Hippocampal formation (tissue), 2 donors: ENCODE measurements at regions not wholly inside any gene's neighbourhood (a gene's known extent, or its start where the extent isn't known, plus 50 kb on each side); places are given as distances from the start of the nearest gene placed in this dataset.
"Not testable (repeated sequence)": the region's sequence is repeated elsewhere in the genome, so short reads cannot be mapped to it uniquely, and the experiment has no call there.

ENCODE experiments used
- DNase-seq, 2 donors: peaks; one replicate each; lab custom pipeline; 2025; lab: John Stamatoyannopoulos, UW

DNA sequence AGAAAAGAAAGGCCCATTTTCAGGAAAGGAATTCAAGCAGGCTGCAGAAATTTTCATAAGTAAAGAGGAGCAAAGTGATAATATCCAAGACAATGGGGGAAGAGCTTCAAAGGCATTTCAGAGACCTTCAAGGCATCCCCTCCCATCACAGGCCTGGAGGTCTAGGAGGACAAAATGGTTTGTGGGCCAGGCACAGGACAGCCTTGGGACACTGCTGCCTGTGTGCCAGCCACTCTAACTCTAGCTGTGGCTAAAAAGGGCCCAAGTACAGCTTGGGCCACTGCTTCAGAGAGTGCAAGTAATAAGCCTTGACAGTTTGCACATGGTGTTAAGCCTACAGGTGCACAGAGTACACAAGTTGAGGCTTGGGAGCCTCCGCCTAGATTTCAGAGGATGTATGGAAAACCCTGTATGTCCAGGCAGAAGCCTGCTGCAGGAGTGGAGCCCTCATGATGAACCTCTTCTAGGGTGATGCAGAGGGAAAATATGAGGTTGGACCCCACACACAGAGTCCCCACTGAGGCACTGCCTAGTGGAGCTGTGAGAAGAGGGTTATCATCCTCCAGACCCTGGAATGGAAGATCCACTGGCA lies 51.8 kb upstream of the ZSWIM5 start:
- DNase-seq, result no peak

DNA sequence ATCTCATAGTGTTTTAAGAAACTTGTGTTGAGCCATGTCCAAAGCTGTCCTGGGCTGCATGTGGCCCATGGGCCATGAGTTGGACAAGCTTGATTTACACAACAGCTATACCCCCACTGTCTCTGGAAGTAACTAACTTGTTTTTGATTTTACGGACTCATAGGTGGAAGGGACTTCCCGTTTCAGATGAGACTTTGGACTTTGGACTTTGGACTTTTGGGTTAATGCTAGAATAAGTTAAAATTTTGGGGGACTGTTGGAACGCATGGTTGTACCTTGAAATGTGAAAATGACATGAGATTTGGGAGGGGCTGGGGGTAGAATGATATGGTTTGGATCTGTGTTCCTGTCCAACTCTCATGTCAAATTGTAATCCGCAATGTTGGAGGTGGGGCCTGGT lies 52.6 kb upstream of the ZSWIM5 start:
- no peak for DNase-seq

DNA sequence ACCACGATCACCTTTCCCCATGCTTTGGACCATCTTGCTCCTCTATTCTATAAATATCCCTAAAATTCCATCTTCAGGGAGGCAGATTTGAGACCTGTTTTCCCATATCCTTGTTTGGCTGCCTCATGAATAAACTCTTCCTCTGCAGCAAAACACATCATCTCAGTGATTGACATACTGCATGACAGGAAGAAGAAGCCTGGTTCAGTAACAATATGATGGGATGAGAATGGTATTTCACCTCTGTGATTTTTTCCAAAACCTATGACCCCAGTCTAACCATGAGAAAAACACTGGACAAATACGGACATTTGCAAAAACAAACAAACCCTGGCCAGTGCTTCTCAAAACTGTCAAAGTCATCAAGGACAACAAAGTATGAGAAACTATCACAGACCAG lies 53.8 kb upstream of the ZSWIM5 start:
- DNase-seq, result no peak

- DNase-seq, result no peak
Measured at GRCh38 chr1:45263132-45263531, 56.7 kb upstream of the ZSWIM5 start.

GRCh38 chr1:45265244-45265643 lies 58.8 kb upstream of the ZSWIM5 start:
- no peak for DNase-seq

GRCh38 chr1:45266151-45266801 lies 59.9 kb upstream of the ZSWIM5 start:
- DNase-seq, result no peak

DNA sequence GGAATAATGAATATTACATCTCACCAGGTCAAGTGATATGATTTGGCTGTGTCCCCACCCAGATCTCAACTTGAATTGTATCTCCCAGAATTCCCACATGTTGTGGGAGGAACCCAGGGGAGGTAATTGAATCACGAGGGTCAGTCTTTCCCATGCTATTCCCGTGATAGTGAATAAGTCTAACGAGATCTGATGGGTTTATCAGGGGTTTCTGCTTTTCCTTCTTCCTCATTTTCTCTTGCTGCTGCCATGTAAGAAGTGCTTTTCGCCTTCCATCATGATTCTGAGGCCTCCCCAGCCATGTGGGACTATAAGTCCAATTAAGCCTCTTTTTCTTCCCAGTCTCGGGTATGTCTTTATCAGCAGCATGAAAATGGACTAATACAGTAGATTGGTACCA lies 58.4 kb upstream of the HPDL start:
- not testable (repeated sequence) for DNase-seq

DNA sequence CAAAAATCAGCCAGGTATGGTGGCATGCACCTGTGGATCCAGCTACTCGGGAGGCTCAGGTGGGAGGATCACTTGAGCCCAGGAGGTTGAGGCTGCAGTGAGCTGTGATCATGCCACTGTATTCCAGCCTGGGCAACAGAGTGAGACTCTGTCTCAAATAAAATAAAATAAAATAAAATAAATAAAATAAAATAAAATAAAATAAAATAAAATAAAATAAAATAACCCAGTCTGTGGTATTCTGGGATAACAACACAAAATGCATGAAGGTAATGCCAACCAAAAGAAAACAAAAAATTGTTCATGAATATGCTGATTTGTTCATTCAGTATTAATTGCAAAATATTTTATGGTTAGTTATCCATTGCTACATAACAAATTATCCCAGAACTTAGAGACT lies 54.4 kb upstream of the HPDL start:
- not testable (repeated sequence) for DNase-seq

- DNase-seq, result no peak
Measured at GRCh38 chr1:45272913-45273371, 53.8 kb upstream of the HPDL start.

DNA sequence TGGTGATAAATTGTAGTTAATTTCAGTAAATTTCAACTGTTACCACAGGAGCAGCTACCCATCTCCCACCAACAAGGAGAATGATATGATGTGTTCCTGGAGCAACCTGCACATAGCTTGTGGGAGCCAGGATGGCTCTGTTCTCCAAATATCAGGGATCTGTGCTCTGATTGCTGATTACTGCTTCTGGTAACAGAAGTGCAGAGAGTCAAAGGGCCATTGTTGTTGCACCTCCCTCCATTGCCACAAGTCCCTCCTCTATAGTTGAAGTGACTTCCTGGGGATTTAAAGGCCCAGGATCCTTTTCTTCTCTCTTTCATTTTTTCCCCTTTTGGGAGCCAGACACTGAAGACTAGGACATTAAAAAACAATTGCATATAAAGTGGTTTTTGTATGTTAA lies 51.6 kb upstream of the HPDL start:
- DNase-seq, result peak; percentile 14 to 49
